Hepatocyte (in vitro differentiated cells): ENCODE measurements at regions not wholly inside any gene's neighbourhood (a gene's known extent, or its start where the extent isn't known, plus 50 kb on each side); places are given as distances from the start of the nearest gene placed in this dataset.

ENCODE experiments used
- CTCF ChIP-seq: fragments of 200-600 bp; sonication (generic); IDR thresholded peaks from 2 replicates; pipeline ENCODE4 v1.5.1; 2016; ENCODE audit warnings: antibody characterized with exemption, mild to moderate bottlenecking; ENCODE audit not compliant: poor library complexity
- EZH2phosphoT487 ChIP-seq: fragments of 200-600 bp; sonication (generic); IDR thresholded peaks from one replicate; pipeline ENCODE4 v1.6.1; 2018; ENCODE audit warnings: antibody characterized with exemption, mild to moderate bottlenecking, low read depth, moderate library complexity; ENCODE audit not compliant: unreplicated experiment, severe bottlenecking

- TF ChIP-seq CTCF (no peak), EZH2phosphoT487 (no peak)
Observed at GRCh38 chr4:156036496-156036895, 82.8 kb upstream of the CTSO start.
